ENCODE measurements at regions not wholly inside any gene's neighbourhood (a gene's known extent, or its start where the extent isn't known, plus 50 kb on each side); places are given as distances from the start of the nearest gene placed in this dataset.

GRCh38 chr3:194801461-194802432 is 116.1 kb downstream of the FAM43A start:
- H3K36me3 Mint-ChIP-seq = peaks cover under 1% of the 10 kb centered on the region
- Histone ChIP-seq H3K27ac (ENCODE audit: low read length) (no peak overlapping the region), H3K4me3 (ENCODE audit: low read length) (no peak overlapping the region), H3K4me1 (ENCODE audit: control insufficient read depth, insufficient read depth, low read length) (no peaks in the 10 kb centered on the region), H3K36me3 (ENCODE audit: control insufficient read depth, insufficient read depth, low read length) (no peaks in the 10 kb centered on the region), H3K27me3 (ENCODE audit: control insufficient read depth, insufficient read depth, low read length) (no peaks in the 10 kb centered on the region), H3K9me3 (ENCODE audit: control insufficient read depth, insufficient read depth, low read length) (peaks cover 2% of the 10 kb centered on the region)
- 93% methylated on average over 23 of the region's 23 CpGs for WGBS (ENCODE audit: insufficient coverage)
- DNase-seq (no peak), ATAC-seq (no peak)
- no peak for TF ChIP-seq CTCF (IDR thresholded peaks at IDR 0.05)
- H3K4me3 Mint-ChIP-seq = no peak overlapping the region
- peaks cover 0 to 11% of the 10 kb centered on the region in 2 donors for H3K27me3 Mint-ChIP-seq (ENCODE audit: low read depth in 2 of 2)
- peaks cover 0 to 1% of the 10 kb centered on the region in 2 donors for H3K4me1 Mint-ChIP-seq
- no peaks in the 10 kb centered on the region for H3K9me3 Mint-ChIP-seq
- intact Hi-C loops (cut with micrococcal nuclease) = no loop called here
- H3K27ac Mint-ChIP-seq = no peak overlapping the region

- Histone ChIP-seq H3K27me3 (ENCODE audit: control insufficient read depth, insufficient read depth, low read length) (no peaks in the 10 kb centered on the region), H3K9me3 (ENCODE audit: control insufficient read depth, insufficient read depth, low read length) (no peaks in the 10 kb centered on the region), H3K36me3 (ENCODE audit: control insufficient read depth, insufficient read depth, low read length) (no peaks in the 10 kb centered on the region), H3K4me3 (ENCODE audit: low read length) (no peak overlapping the region), H3K27ac (ENCODE audit: low read length) (no peak overlapping the region), H3K4me1 (ENCODE audit: control insufficient read depth, insufficient read depth, low read length) (no peaks in the 10 kb centered on the region)
- no peaks in the 10 kb centered on the region for H3K9me3 Mint-ChIP-seq
- no peaks in the 10 kb centered on the region for H3K36me3 Mint-ChIP-seq
- no peak overlapping the region for H3K4me3 Mint-ChIP-seq
- H3K27ac Mint-ChIP-seq = no peak overlapping the region
- H3K27me3 Mint-ChIP-seq (ENCODE audit: low read depth in 2 of 2) = peaks cover 10 to 11% of the 10 kb centered on the region in 2 donors
- H3K4me1 Mint-ChIP-seq = no peaks in the 10 kb centered on the region
- intact Hi-C loops (cut with micrococcal nuclease) = no loop called here
- TF ChIP-seq CTCF (IDR thresholded peaks at IDR 0.05) = no peak
- 96% methylated on average over 2 of the region's 2 CpGs for WGBS (ENCODE audit: insufficient coverage)
- DNase-seq (no peak), ATAC-seq (no peak)
Measured at GRCh38 chr3:194804796-194805195, 119.1 kb downstream of the FAM43A start.

GRCh38 chr3:194805546-194805945 is 119.9 kb downstream of the FAM43A start:
- H3K36me3 ChIP-seq (ENCODE audit: control insufficient read depth, insufficient read depth, low read length) = no peaks in the 10 kb centered on the region
- DNase-seq = no peak
- no peaks in the 10 kb centered on the region for H3K4me1 ChIP-seq (ENCODE audit: control insufficient read depth, insufficient read depth, low read length)
- Mint-ChIP-seq H3K9me3 (no peaks in the 10 kb centered on the region), H3K27ac (no peak overlapping the region), H3K36me3 (no peaks in the 10 kb centered on the region), H3K4me3 (no peak overlapping the region), H3K4me1 (peaks cover 0 to 5% of the 10 kb centered on the region in 2 donors), H3K27me3 (ENCODE audit: low read depth in 2 of 2) (peaks cover 11 to 17% of the 10 kb centered on the region in 2 donors)
- no peak overlapping the region for H3K4me3 ChIP-seq (ENCODE audit: low read length)
- no peaks in the 10 kb centered on the region for H3K27me3 ChIP-seq (ENCODE audit: control insufficient read depth, insufficient read depth, low read length)
- intact Hi-C loops (cut with micrococcal nuclease) = no loop called here
- no peak for ATAC-seq
- TF ChIP-seq CTCF (IDR thresholded peaks at IDR 0.05) = no peak
- 79% methylated on average over 4 of the region's 4 CpGs for WGBS (ENCODE audit: insufficient coverage)
- H3K27ac ChIP-seq (ENCODE audit: low read length) = no peak overlapping the region
- H3K9me3 ChIP-seq (ENCODE audit: control insufficient read depth, insufficient read depth, low read length) = no peaks in the 10 kb centered on the region
